Tibial nerve (tissue), 4 donors: ENCODE measurements at regions not wholly inside any gene's neighbourhood (a gene's known extent, or its start where the extent isn't known, plus 50 kb on each side); places are given as distances from the start of the nearest gene placed in this dataset.

Experiments
- DNase-seq, 2 donors: peaks; one replicate each; pipeline ENCODE4 v3.0.0-alpha.2; 2019; ENCODE audit warnings: low spot score in 2 of 2
- H3K27ac ChIP-seq, 4 donors: fragments of 200-600 bp; sonication (generic) in 3 of 4; one replicate each; pipeline ENCODE4 v1.5.1; 2017 to 2019; ENCODE audit warnings: mild to moderate bottlenecking in 1 of 4
- H3K27me3 ChIP-seq, 2 donors: fragments of 200-600 bp; sonication (generic) in 1 of 2; one replicate each; pipeline versions ENCODE4 v1.5.1 to v1.6.0; 2017 to 2019
- H3K36me3 ChIP-seq, 3 donors: fragments of 200-600 bp; sonication (generic); one replicate each; pipeline ENCODE4 v1.5.1; 2018 to 2019
- H3K4me1 ChIP-seq, 4 donors: fragments of 200-600 bp; sonication (generic) in 3 of 4; one replicate each; pipeline ENCODE4 v1.5.1; 2017 to 2019
- H3K4me3 ChIP-seq, 4 donors: fragments of 200-600 bp; sonication (generic) in 3 of 4; one replicate each; pipeline ENCODE4 v1.5.1; 2017 to 2019; ENCODE audit warnings: mild to moderate bottlenecking in 1 of 4, moderate library complexity in 1 of 4
- H3K9me3 ChIP-seq, 4 donors: fragments of 200-600 bp; sonication (generic) in 3 of 4; one replicate each; pipeline ENCODE4 v1.5.1; 2017 to 2019
- EP300 ChIP-seq, 2 donors: sonication (generic); formaldehyde crosslinking; IDR thresholded peaks; one replicate each; pipeline ENCODE4 v1.6.1; 2017; ENCODE audit warnings: antibody characterized with exemption in 2 of 2, mild to moderate bottlenecking in 1 of 2
- POLR2A ChIP-seq, 2 donors: fragments of 450-650 bp; IDR thresholded peaks; one replicate each; pipeline ENCODE4 v1.6.1; 2017; ENCODE audit warnings: antibody characterized with exemption in 2 of 2, mild to moderate bottlenecking in 2 of 2, moderate library complexity in 2 of 2
- WGBS, 2 donors: methylation state at CpG; one replicate each; pipeline ENCODE4 v1.1.5; 2018; 5-methylcytosine and 5-hydroxymethylcytosine counted together
- TF ChIP-seq, protein P1 (sequence below), 5 experiments: fragments of 200-600 bp in 3 of 5; fragments of 450-650 bp in 2 of 5; sonication (generic) in 3 of 5; IDR thresholded peaks; one replicate each; pipeline ENCODE4 v1.5.1; 2016 to 2019; ENCODE audit warnings: antibody characterized with exemption in 5 of 5, mild to moderate bottlenecking in 3 of 5, moderate library complexity in 2 of 5

DNA sequence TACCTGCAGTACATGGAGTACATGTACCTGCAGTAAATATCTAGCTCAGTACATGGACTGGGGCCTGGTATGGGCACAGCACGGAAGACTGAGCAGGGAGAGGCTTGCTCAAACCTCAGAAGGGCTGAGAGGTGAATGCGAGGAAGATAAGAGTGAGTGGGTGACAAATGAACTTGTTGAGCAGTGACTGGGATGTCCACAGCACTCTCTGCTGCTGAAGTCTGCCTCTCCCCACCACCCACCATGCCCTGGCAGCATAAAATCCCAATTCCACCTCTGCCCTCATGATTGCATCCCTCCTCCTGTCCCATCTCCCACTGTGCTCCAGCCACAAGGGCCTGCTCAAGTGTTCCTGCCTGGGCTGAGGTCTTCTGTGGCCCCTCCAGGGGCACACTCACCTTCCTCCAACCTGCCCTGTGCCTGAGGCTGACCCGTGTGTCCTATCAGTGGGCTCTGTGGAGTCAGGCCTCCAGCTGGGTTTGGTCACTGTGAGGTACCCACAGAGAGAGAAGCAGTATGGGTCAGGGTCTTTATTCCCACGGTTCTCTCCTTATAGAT, 114.2 kb downstream of the FOXD2 start:
- 86 to 88% methylated on average over 4 of the region's 4 CpGs for WGBS, 2 donors
- H3K36me3 ChIP-seq, result no peaks in the 10 kb centered on the region

DNA sequence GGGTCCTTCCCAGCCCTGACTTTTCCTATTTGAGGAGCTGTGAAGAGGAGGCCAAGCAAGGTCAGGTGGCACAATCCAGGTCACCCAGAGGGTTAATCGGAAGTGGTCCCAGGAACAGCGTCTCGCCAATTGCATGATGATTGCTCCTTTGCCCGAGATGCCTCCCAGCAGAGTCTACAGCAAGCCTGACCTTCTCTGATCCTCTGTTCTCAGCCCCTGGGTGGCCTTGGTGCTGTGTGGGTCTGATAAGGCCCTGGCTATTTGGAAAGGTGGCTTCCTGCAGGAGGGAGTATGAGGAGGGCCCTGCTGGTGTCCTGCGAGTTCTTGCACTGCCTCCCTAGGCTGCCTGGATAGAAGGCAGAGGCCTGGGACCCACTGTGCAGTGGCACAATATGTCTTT, 116.2 kb downstream of the FOXD2 start:
- no peaks in the 10 kb centered on the region for H3K9me3 ChIP-seq
- H3K4me1 ChIP-seq, result peaks cover 0 to 42% (median 11%) of the 10 kb centered on the region in 4 donors
- peaks cover 0 to 4% of the 10 kb centered on the region in 2 donors for H3K27me3 ChIP-seq
- H3K27ac ChIP-seq, result no peak overlapping the region
- H3K36me3 ChIP-seq, result no peaks in the 10 kb centered on the region
- no peak for DNase-seq
- 65 to 90% methylated on average over 4 to 5 of the region's 5 CpGs for WGBS, 2 donors
- TF ChIP-seq EP300 (IDR thresholded peaks at IDR 0.05) (no peak), POLR2A (IDR thresholded peaks at IDR 0.05) (no peak)
- TF ChIP-seq, protein P1, sequence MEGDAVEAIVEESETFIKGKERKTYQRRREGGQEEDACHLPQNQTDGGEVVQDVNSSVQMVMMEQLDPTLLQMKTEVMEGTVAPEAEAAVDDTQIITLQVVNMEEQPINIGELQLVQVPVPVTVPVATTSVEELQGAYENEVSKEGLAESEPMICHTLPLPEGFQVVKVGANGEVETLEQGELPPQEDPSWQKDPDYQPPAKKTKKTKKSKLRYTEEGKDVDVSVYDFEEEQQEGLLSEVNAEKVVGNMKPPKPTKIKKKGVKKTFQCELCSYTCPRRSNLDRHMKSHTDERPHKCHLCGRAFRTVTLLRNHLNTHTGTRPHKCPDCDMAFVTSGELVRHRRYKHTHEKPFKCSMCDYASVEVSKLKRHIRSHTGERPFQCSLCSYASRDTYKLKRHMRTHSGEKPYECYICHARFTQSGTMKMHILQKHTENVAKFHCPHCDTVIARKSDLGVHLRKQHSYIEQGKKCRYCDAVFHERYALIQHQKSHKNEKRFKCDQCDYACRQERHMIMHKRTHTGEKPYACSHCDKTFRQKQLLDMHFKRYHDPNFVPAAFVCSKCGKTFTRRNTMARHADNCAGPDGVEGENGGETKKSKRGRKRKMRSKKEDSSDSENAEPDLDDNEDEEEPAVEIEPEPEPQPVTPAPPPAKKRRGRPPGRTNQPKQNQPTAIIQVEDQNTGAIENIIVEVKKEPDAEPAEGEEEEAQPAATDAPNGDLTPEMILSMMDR (IDR thresholded peaks at IDR 0.05), result no peak
- H3K4me3 ChIP-seq, result no peak overlapping the region

More for the DNA sequence above, 114.2 kb downstream of the FOXD2 start:
- peaks cover 0 to 6% of the 10 kb centered on the region in 2 donors for H3K27me3 ChIP-seq
- DNase-seq, result no peak
- H3K4me3 ChIP-seq, result no peak overlapping the region
- TF ChIP-seq, protein P1 (IDR thresholded peaks at IDR 0.05), result no peak
- TF ChIP-seq EP300 (IDR thresholded peaks at IDR 0.05) (no peak), POLR2A (IDR thresholded peaks at IDR 0.05) (no peak)
- H3K9me3 ChIP-seq, result no peaks in the 10 kb centered on the region
- H3K27ac ChIP-seq, result no peak overlapping the region
- peaks cover 0 to 35% (median 11%) of the 10 kb centered on the region in 4 donors for H3K4me1 ChIP-seq

DNA sequence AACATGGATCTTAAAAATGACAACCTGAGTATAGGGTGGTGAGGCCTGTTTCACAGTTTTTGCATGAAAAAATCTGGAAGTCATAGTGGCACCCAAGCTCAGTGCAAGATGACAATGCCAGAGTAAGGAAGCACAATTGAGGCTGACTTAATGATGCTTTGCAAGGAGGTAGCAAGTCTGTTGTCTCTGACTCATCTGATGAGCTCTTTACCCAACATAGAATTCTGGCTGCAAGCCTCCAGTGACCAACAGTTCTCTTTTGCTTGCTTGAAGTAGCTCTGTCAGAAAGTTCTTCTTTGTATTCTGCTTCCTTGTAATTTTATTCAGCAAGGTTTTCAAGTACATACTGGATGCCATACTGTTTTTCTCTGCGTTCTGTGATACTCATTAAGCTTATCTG, 117.1 kb downstream of the FOXD2 start:
- WGBS, 2 donors, result 77 to 89% methylated on average over 1 of the region's 1 CpG
- no peaks in the 10 kb centered on the region for H3K36me3 ChIP-seq

DNA sequence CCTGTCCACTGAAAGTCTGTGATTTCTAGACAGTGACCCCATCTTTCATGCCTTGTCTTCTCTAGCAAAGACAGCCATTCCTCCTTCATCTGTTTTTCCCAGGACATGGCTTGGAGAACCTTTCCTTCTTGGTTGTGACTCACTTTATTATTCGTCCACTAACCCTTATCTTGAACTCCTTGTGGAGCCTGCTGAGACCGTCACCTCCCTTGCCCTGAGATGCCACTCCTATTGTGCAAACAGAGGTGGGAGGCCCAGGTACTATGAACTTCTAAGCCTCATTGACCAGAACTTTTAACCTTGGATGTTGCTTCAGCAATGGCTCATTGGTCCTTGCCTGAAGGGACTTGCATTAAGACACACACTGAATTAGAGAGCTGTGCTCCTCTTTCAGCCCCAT, 117.5 kb downstream of the FOXD2 start:
- peaks cover 0 to 3% of the 10 kb centered on the region in 2 donors for H3K27me3 ChIP-seq
- WGBS, 2 donors, result 79 to 85% methylated on average over 2 of the region's 2 CpGs
- no peaks in the 10 kb centered on the region for H3K9me3 ChIP-seq
- TF ChIP-seq EP300 (IDR thresholded peaks at IDR 0.05) (no peak), POLR2A (IDR thresholded peaks at IDR 0.05) (no peak)
- TF ChIP-seq, protein P1 (IDR thresholded peaks at IDR 0.05), result no peak
- no peak overlapping the region for H3K4me3 ChIP-seq
- peaks cover 0 to 49% (median 11%) of the 10 kb centered on the region in 4 donors for H3K4me1 ChIP-seq
- H3K36me3 ChIP-seq, result no peaks in the 10 kb centered on the region
- H3K27ac ChIP-seq, result peak overlapping the region in 2 of 4 donors; percentile 30 to 46
- no peak for DNase-seq

More for the DNA sequence above, 117.1 kb downstream of the FOXD2 start:
- TF ChIP-seq, protein P1 (IDR thresholded peaks at IDR 0.05), result no peak
- TF ChIP-seq POLR2A (IDR thresholded peaks at IDR 0.05) (no peak), EP300 (IDR thresholded peaks at IDR 0.05) (no peak)
- H3K9me3 ChIP-seq, result no peaks in the 10 kb centered on the region
- H3K27me3 ChIP-seq, result peaks cover 0 to 3% of the 10 kb centered on the region in 2 donors
- DNase-seq, result peak in 1 of 2 donors; percentile 45
- no peak overlapping the region for H3K4me3 ChIP-seq
- peaks cover 0 to 47% (median 11%) of the 10 kb centered on the region in 4 donors for H3K4me1 ChIP-seq
- H3K27ac ChIP-seq, result peak overlapping the region in 1 of 4 donors; percentile 46

DNA sequence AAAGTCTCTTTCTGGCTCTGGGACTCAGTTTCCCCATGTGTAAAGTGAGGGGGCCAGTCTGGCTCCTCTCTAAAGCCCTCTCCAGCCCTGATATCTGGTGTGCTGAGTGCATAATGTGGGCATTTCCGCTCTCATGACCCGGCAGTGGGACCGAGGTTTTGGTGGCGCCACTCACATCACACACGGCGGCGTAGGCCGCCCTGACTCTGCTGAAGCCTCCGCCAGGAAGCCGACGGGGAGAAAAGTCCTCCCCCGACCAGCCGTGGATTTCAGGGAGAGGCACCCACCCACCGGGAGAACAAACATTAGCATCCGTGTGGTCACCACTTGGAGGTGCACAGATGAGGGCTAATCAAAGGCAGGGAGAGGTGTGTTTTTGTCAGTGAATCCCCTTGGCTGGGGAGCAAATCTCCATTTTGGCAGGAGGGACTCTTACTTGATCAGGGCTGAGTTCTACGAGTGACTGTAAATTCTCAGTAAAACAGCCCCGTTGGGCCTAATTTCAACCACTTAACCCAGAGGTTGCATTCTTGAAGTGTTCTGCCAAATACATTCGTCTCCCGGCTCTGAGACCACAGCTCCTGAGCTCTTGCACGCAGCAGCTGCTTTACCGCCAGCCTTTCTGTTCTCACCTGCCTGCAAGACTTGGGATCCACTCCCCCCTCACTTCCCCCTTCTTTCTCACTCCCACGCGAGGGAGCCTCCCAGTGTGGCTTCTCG, 118.2 kb downstream of the FOXD2 start:
- Histone ChIP-seq H3K27ac (peak overlapping the region in 2 of 4 donors; percentile 30 to 46), H3K36me3 (no peaks in the 10 kb centered on the region), H3K4me3 (no peak overlapping the region), H3K4me1 (peaks cover 0 to 49% (median 11%) of the 10 kb centered on the region in 4 donors), H3K9me3 (no peaks in the 10 kb centered on the region), H3K27me3 (peaks cover 0 to 3% of the 10 kb centered on the region in 2 donors)
- TF ChIP-seq, protein P1 (IDR thresholded peaks at IDR 0.05), result no peak
- TF ChIP-seq EP300 (IDR thresholded peaks at IDR 0.05) (no peak), POLR2A (IDR thresholded peaks at IDR 0.05) (no peak)
- DNase-seq, result peak in 1 of 2 donors; percentile 32
- 44 to 59% methylated on average over 23 to 24 of the region's 24 CpGs for WGBS, 2 donors
